IMR-90 (cell line): ENCODE measurements at regions not wholly inside any gene's neighbourhood (a gene's known extent, or its start where the extent isn't known, plus 50 kb on each side); places are given as distances from the start of the nearest gene placed in this dataset.

Experiments used
- ATAC-seq: fragments of 200-7000 bp; cut with Tn5 transposase; 2 replicates; pipeline ENCODE4 v1.9.1; 2020; ENCODE audit warnings: low read depth, mild to moderate bottlenecking, moderate library complexity
- BruUV-seq: library from RNA; stranded (reverse); fragments of 400-500 nt; replicated peaks from 2 replicates; lab custom pipeline; 2021; lab: Mats Ljungman, UMichigan
- CTCF ChIA-PET: fragments of 300-600 bp; formaldehyde crosslinking; extraction: SDS; loops from one replicate; lab custom pipeline; 2021; ENCODE audit warnings: antibody characterized with exemption; lab: Yijun Ruan, JAX
- POLR2A ChIA-PET: fragments of 300-600 bp; sonication (Branson Sonifier 250); formaldehyde crosslinking; loops from one replicate; lab custom pipeline; 2022; ENCODE audit warnings: antibody characterized with exemption; ENCODE audit not compliant: unreplicated experiment; lab: Charles Lee
- DNase-seq: peaks from one replicate; pipeline ENCODE4 v3.0.0; 2013
- H2AFZ ChIP-seq: replicated peaks from 2 replicates; pipeline ENCODE3; 2013; ENCODE audit warnings: low read length, mild to moderate bottlenecking; ENCODE audit not compliant: poor library complexity
- H2AK5ac ChIP-seq: 2 replicates; pipeline ENCODE4 v1.6.1; 2013; ENCODE audit warnings: low read depth, low read length, inconsistent platforms
- H2AK9ac ChIP-seq: replicated peaks from 2 replicates; pipeline ENCODE3; 2013; ENCODE audit warnings: mild to moderate bottlenecking, low read depth, low read length, moderate library complexity; ENCODE audit not compliant: poor library complexity
- H2BK120ac ChIP-seq: 2 replicates; pipeline ENCODE4 v1.6.1; 2013; ENCODE audit warnings: low read depth, low read length, inconsistent platforms
- H2BK15ac ChIP-seq: 3 replicates; pipeline ENCODE4 v1.6.1; 2013; ENCODE audit warnings: low read depth, low read length, inconsistent platforms
- H2BK20ac ChIP-seq: 2 replicates; pipeline ENCODE4 v1.6.1; 2013; ENCODE audit warnings: low read depth, mild to moderate bottlenecking, inconsistent platforms, low read length, moderate library complexity
- H2BK5ac ChIP-seq: 2 replicates; pipeline ENCODE4 v1.6.1; 2013; ENCODE audit warnings: mild to moderate bottlenecking, low read depth, low read length, inconsistent platforms; ENCODE audit not compliant: poor library complexity, severe bottlenecking
- H3K14ac ChIP-seq: replicated peaks from 2 replicates; pipeline ENCODE4 v1.6.1; 2013; ENCODE audit warnings: low read depth, low read length, inconsistent platforms
- H3K18ac ChIP-seq: 2 replicates; pipeline ENCODE4 v1.6.1; 2013; ENCODE audit warnings: low read depth, low read length, control low read depth
- H3K23ac ChIP-seq: 2 replicates; pipeline ENCODE4 v1.6.1; 2013; ENCODE audit warnings: low read depth, low read length, inconsistent platforms
- H3K27ac ChIP-seq: 2 replicates; pipeline ENCODE4 v1.5.1; 2013; ENCODE audit warnings: mild to moderate bottlenecking, control low read depth, low read length; ENCODE audit not compliant: insufficient read depth
- H3K27me3 ChIP-seq: 2 replicates; pipeline ENCODE4 v1.6.1; 2013; ENCODE audit warnings: low read length; ENCODE audit not compliant: control insufficient read depth, insufficient read depth
- H3K36me3 ChIP-seq: 2 replicates; pipeline ENCODE4 v1.6.1; 2013; ENCODE audit warnings: low read length, mixed read lengths; ENCODE audit not compliant: control insufficient read depth, insufficient read depth
- H3K4ac ChIP-seq: 2 replicates; pipeline ENCODE4 v1.6.1; 2013; ENCODE audit warnings: low read depth, low read length, inconsistent platforms
- H3K4me1 ChIP-seq: 2 replicates; pipeline ENCODE4 v1.6.1; 2013; ENCODE audit warnings: low read length, mixed read lengths; ENCODE audit not compliant: control insufficient read depth, insufficient read depth
- H3K4me2 ChIP-seq: 2 replicates; pipeline ENCODE4 v1.6.1; 2013; ENCODE audit warnings: low read depth, mild to moderate bottlenecking, control low read depth, low read length, moderate library complexity
- H3K4me3 ChIP-seq: 2 replicates; pipeline ENCODE4 v1.5.1; 2013; ENCODE audit warnings: low read depth, mild to moderate bottlenecking, control low read depth, low read length, moderate library complexity; ENCODE audit not compliant: insufficient read depth
- H3K56ac ChIP-seq: 2 replicates; pipeline ENCODE4 v1.6.1; 2013; ENCODE audit warnings: low read length, inconsistent platforms; ENCODE audit not compliant: insufficient read depth; ENCODE audit errors: extremely low read depth
- H3K79me1 ChIP-seq, 2 experiments: 2 replicates each; pipeline ENCODE4 v1.6.1; 2013; ENCODE audit warnings: low read length in 2 of 2, inconsistent platforms in 1 of 2, low read depth in 1 of 2
- H3K9ac ChIP-seq: 2 replicates; pipeline ENCODE4 v1.6.1; 2013; ENCODE audit warnings: low read depth, low read length, control low read depth
- H3K9me1 ChIP-seq: 2 replicates; pipeline ENCODE4 v1.6.1; 2013; ENCODE audit warnings: low read length, inconsistent platforms; ENCODE audit not compliant: insufficient read depth
- H3K9me3 ChIP-seq: 2 replicates; pipeline ENCODE4 v1.6.1; 2013; ENCODE audit warnings: low read length; ENCODE audit not compliant: control insufficient read depth, insufficient read depth
- H4K20me1 ChIP-seq: 2 replicates; pipeline ENCODE4 v1.6.1; 2013; ENCODE audit warnings: low read length, inconsistent platforms; ENCODE audit not compliant: insufficient read depth
- H4K5ac ChIP-seq: 2 replicates; pipeline ENCODE4 v1.6.1; 2013; ENCODE audit warnings: mild to moderate bottlenecking, low read depth, low read length, control low read depth
- H4K8ac ChIP-seq, 2 experiments: 2 replicates each; pipeline ENCODE4 v1.6.1; 2013; ENCODE audit warnings: low read depth in 2 of 2, low read length in 2 of 2, control low read depth in 1 of 2, inconsistent platforms in 1 of 2
- H4K91ac ChIP-seq: 2 replicates; pipeline ENCODE4 v1.6.1; 2013; ENCODE audit warnings: low read depth, low read length, inconsistent platforms; ENCODE audit not compliant: insufficient read depth
- NFE2L2 ChIP-seq: fragments of 150-350 bp; IDR thresholded peaks from 2 replicates; pipeline ENCODE4 v1.6.1; 2016; ENCODE audit warnings: low read depth, mild to moderate bottlenecking, low read length
- RAD21 ChIP-seq: IDR thresholded peaks from 2 replicates; pipeline ENCODE4 v1.6.1; 2012; ENCODE audit warnings: low read length, improper control_type of control experiment
- WGBS, 2 experiments: methylation state at CpG; one replicate each; pipeline versions ENCODE4 v1.1.5 to v1.1.7; 2013; ENCODE audit warnings: missing lambda C conversion rate in 2 of 2; ENCODE audit not compliant: insufficient read length in 1 of 2; ENCODE audit errors: extremely low coverage in 2 of 2; 5-methylcytosine and 5-hydroxymethylcytosine counted together
- dilution Hi-C: fragments of 300-500 bp; cut with HindIII; formaldehyde crosslinking; loops from one replicate; pipeline ENCODE4 v1.14.3; 2018; ENCODE audit warnings: low sequenced_read_pairs; ENCODE audit not compliant: unreplicated experiment
- in situ Hi-C: fragments of 300-500 bp; cut with MboI; formaldehyde crosslinking; loops from 3 replicates; pipeline ENCODE4 v1.14.3; 2019; ENCODE audit warnings: low sequenced_read_pairs, inconsistent platforms, mixed read lengths
- intact Hi-C: fragments of 100-400 bp; cut with micrococcal nuclease; formaldehyde crosslinking; loops from 2 replicates; pipeline ENCODE4 v1.10.0; 2022
- TF ChIP-seq, protein P1 (sequence below): conservative IDR thresholded peaks from 2 replicates; pipeline ENCODE4 v1.5.1; 2012; ENCODE audit warnings: mild to moderate bottlenecking, low read depth, low read length, improper control_type of control experiment

GRCh38 chr13:67353941-67354340 lies 123.8 kb upstream of the PCDH9 start:
- TF ChIP-seq NFE2L2 (no peak), RAD21 (no peak)
- TF ChIP-seq, protein P1, sequence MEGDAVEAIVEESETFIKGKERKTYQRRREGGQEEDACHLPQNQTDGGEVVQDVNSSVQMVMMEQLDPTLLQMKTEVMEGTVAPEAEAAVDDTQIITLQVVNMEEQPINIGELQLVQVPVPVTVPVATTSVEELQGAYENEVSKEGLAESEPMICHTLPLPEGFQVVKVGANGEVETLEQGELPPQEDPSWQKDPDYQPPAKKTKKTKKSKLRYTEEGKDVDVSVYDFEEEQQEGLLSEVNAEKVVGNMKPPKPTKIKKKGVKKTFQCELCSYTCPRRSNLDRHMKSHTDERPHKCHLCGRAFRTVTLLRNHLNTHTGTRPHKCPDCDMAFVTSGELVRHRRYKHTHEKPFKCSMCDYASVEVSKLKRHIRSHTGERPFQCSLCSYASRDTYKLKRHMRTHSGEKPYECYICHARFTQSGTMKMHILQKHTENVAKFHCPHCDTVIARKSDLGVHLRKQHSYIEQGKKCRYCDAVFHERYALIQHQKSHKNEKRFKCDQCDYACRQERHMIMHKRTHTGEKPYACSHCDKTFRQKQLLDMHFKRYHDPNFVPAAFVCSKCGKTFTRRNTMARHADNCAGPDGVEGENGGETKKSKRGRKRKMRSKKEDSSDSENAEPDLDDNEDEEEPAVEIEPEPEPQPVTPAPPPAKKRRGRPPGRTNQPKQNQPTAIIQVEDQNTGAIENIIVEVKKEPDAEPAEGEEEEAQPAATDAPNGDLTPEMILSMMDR, result no peak
- Histone ChIP-seq H2BK15ac (peak overlapping the region; percentile 90; the same call in 1 of the 3 replicates), H3K36me3 (no peaks in the 10 kb centered on the region), H3K56ac (peak overlapping the region; percentile 38), H3K14ac (no peak overlapping the region), H4K8ac (peak overlapping the region in 1 of 2 experiments; percentile 57; a peak in 2 of 4 replicates), H3K4me2 (peak overlapping the region; percentile 87), H2BK5ac (peak overlapping the region; percentile 16), H3K9me3 (no peaks in the 10 kb centered on the region), H3K4ac (peak overlapping the region; percentile 58), H2AK5ac (no peak overlapping the region), H2BK120ac (peak overlapping the region; percentile 77), H3K9me1 (no peaks in the 10 kb centered on the region), H4K20me1 (no peaks in the 10 kb centered on the region), H2AFZ (peak overlapping the region; percentile 82), H3K27me3 (no peaks in the 10 kb centered on the region), H3K9ac (peak overlapping the region; percentile 48), H3K79me1 (no peaks in the 10 kb centered on the region), H3K23ac (peak overlapping the region; percentile 48; the same call in 1 of the 2 replicates), H2AK9ac (no peak overlapping the region), H3K4me1 (no peaks in the 10 kb centered on the region), H4K5ac (peak overlapping the region; percentile 3; the same call in 1 of the 2 replicates), H2BK20ac (peak overlapping the region; percentile 48; the same call in 1 of the 2 replicates), H3K27ac (peak overlapping the region; percentile 26; the same call in 1 of the 2 replicates), H4K91ac (peak overlapping the region; percentile 46; the same call in 1 of the 2 replicates), H3K18ac (peak overlapping the region; percentile 26; the same call in 1 of the 2 replicates), H3K4me3 (peak overlapping the region; percentile 44)
- BruUV-seq, result no TSS peak
- intact Hi-C loops (no loop called here), dilution Hi-C loops (no loop called here), in situ Hi-C loops (no loop called here)
- peak; percentile 70 for ATAC-seq
- ChIA-PET POLR2A (interaction anchor here (0.6 kb wide), 1 partner anchor 44 kb away, joined by 3 read pairs; no protein-coding TSS in a partner anchor), CTCF (no interaction called here)
- no CpG with 5 or more reads among the region's 2 CpGs for WGBS, 2 experiments
- DNase-seq, result peak; percentile 27
